ENCODE measurements at regions not wholly inside any gene's neighbourhood (a gene's known extent, or its start where the extent isn't known, plus 50 kb on each side); places are given as distances from the start of the nearest gene placed in this dataset.

- TF ChIP-seq POLR2A (IDR thresholded peaks at IDR 0.05; ENCODE audit: low read depth, low read length), result no peak
- no peak for TF ChIP-seq ZNF274 (IDR thresholded peaks at IDR 0.05; ENCODE audit: insufficient read depth, insufficient read length)
- TF ChIP-seq MXI1 (IDR thresholded peaks at IDR 0.05; ENCODE audit: low read depth, low read length), result no peak
- TF ChIP-seq, protein P1, sequence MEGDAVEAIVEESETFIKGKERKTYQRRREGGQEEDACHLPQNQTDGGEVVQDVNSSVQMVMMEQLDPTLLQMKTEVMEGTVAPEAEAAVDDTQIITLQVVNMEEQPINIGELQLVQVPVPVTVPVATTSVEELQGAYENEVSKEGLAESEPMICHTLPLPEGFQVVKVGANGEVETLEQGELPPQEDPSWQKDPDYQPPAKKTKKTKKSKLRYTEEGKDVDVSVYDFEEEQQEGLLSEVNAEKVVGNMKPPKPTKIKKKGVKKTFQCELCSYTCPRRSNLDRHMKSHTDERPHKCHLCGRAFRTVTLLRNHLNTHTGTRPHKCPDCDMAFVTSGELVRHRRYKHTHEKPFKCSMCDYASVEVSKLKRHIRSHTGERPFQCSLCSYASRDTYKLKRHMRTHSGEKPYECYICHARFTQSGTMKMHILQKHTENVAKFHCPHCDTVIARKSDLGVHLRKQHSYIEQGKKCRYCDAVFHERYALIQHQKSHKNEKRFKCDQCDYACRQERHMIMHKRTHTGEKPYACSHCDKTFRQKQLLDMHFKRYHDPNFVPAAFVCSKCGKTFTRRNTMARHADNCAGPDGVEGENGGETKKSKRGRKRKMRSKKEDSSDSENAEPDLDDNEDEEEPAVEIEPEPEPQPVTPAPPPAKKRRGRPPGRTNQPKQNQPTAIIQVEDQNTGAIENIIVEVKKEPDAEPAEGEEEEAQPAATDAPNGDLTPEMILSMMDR (IDR thresholded peaks at IDR 0.05 in 2 of 3, conservative IDR thresholded peaks at IDR 0.05 in 1 of 3; ENCODE audit: control insufficient read depth in 2 of 3, extremely low read depth in 1 of 3, insufficient read depth in 1 of 3, low read depth in 3 of 3, low read length in 3 of 3), result no peak
- TF ChIP-seq BRCA1 (IDR thresholded peaks at IDR 0.05; ENCODE audit: low read depth, low read length), result no peak
- TF ChIP-seq SIX5 (IDR thresholded peaks at IDR 0.05; ENCODE audit: low read depth, low read length, severe bottlenecking), result no peak
- no peak for TF ChIP-seq SRF (IDR thresholded peaks at IDR 0.05; ENCODE audit: low read depth in 2 of 2, low read length in 2 of 2)
- TF ChIP-seq POLR2AphosphoS5 (IDR thresholded peaks at IDR 0.05; ENCODE audit: low read length), result no peak
Observed at GRCh38 chr3:76820481-76820880, 219.4 kb upstream of the ROBO2 start.
